Heart right ventricle (tissue), 16 donors: ENCODE measurements at regions not wholly inside any gene's neighbourhood (a gene's known extent, or its start where the extent isn't known, plus 50 kb on each side); places are given as distances from the start of the nearest gene placed in this dataset.

Experiments used
- ATAC-seq, 8 donors: fragments of 200-7000 bp; cut with Tn5 transposase; one replicate each; pipeline ENCODE4 v1.9.1; 2020; ENCODE audit warnings: mild to moderate bottlenecking in 8 of 8, moderate library complexity in 8 of 8, moderate number of reproducible peaks in 1 of 8
- DNase-seq, 2 donors: peaks; one replicate each; pipeline ENCODE4 v3.0.0-alpha.2; 2020
- H3K27ac ChIP-seq, 10 donors: fragments of 200-600 bp; sonication (generic) in 2 of 10; one replicate each; pipeline versions ENCODE4 v1.5.0 to v1.8.0; 2020 to 2022; ENCODE audit warnings: mild to moderate bottlenecking in 3 of 10
- H3K27me3 ChIP-seq, 7 donors: fragments of 200-600 bp; one replicate each; pipeline ENCODE4 v1.8.0; 2021 to 2022; ENCODE audit warnings: mild to moderate bottlenecking in 2 of 7
- H3K36me3 ChIP-seq, 9 donors: fragments of 200-600 bp; sonication (generic) in 1 of 9; one replicate each; pipeline versions ENCODE4 v1.5.0 to v1.8.0; 2020 to 2022; ENCODE audit warnings: mild to moderate bottlenecking in 2 of 9
- H3K4me1 ChIP-seq, 9 donors: fragments of 200-600 bp; sonication (generic) in 1 of 9; one replicate each; pipeline versions ENCODE4 v1.5.0 to v1.8.0; 2020 to 2022; ENCODE audit warnings: mild to moderate bottlenecking in 4 of 9
- H3K4me3 ChIP-seq, 10 donors: fragments of 200-600 bp; sonication (generic) in 2 of 10; one replicate each; pipeline versions ENCODE4 v1.5.0 to v1.8.0; 2020 to 2022; ENCODE audit warnings: mild to moderate bottlenecking in 7 of 10, moderate library complexity in 2 of 10
- H3K9me3 ChIP-seq, 11 donors: fragments of 200-600 bp in 10 of 11; sonication (generic) in 2 of 11; one replicate each; pipeline versions ENCODE4 v1.5.0 to v1.8.0; 2013 to 2022; ENCODE audit warnings: mild to moderate bottlenecking in 2 of 11, control low read depth in 1 of 11, moderate library complexity in 1 of 11
- CTCF ChIP-seq, 9 donors: fragments of 200-600 bp; sonication (generic) in 2 of 9; IDR thresholded peaks; one replicate each; pipeline versions ENCODE4 v1.5.0 to v1.8.0; 2021 to 2022; ENCODE audit warnings: antibody characterized with exemption in 9 of 9, mild to moderate bottlenecking in 5 of 9, moderate library complexity in 1 of 9
- WGBS, 2 donors: extraction: QIAGEN DNeasy Blood & Tissue Kit; methylation state at CpG; one replicate each; pipeline ENCODE4 v1.1.7; 2013; ENCODE audit warnings: inconsistent platforms in 1 of 2; 5-methylcytosine and 5-hydroxymethylcytosine counted together
- intact Hi-C, 10 donors: fragments of 100-400 bp; cut with DNase I; formaldehyde crosslinking; loops; one replicate each; pipeline versions ENCODE4 v1.11.1 to v1.14.2; 2022
- donor health status: Arrhythmogenic right ventricular cardiomyopathy.
- donor health status: ischemic (EF 13 %, LVEDD 7.1; RV severe dilation, severe dysfunction).
- donor health status: healthy with polysubstance abuse.
- donor health status: DM: no; HTN: yes; CAD: no.
- donor health status: DM: no; HTN: no; CAD: no.
- donor health status: ischemic (EF 25% LVEDD 6.9; RV normal size, moderate dysfunction).
- donor health status: ischemic (EF 25% LVEDD 5.7; RV mildly dilated, moderate dysfunction).
- donor health status: healthy.
- donor health status: DM: yes; HTN: yes; CAD: no.
- donor health status: Ischemic cardiomyopathy.
- donor health status: ischemic (EF 35%, LVEDD 5.7; RV mildly dilated, moderate dysfunction).
- donor health status: nonischemic (EF 11% LVEDD 7.7; RV severe dilation, severe dysfunction).
- donor health status: DM: yes; HTN: yes; CAD: no.
- donor health status: PGD.
- donor health status: ischemic (EF 29% LVEDD 5.4; RV normal size, mild dysfunction).
- donor health status: nonischemic (EF 23%, LVEDD 6.1; RV moderate dilation, normal function).

DNA sequence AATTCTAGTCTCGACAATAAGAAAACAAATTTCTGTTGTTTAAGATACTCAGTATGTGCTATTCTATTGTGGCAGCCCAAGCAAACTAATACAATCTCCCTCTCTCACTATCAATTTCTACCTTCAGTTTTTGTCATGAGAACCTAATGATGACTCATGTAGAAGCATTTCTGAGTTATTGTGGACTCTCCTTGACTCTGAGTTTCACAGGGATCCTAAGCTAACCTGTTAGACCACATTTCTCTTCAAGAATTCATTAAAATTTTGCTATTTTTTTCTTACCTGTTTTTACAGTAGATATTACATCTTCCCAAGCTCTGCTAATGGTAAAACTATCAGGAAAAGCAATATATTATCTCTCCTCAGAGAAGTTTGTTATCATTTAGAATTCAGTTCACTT is 599.1 kb upstream of the TYRP1 start:
- Histone ChIP-seq H3K27ac (no peak overlapping the region), H3K4me1 (no peaks in the 10 kb centered on the region), H3K27me3 (no peaks in the 10 kb centered on the region), H3K9me3 (peaks cover 0 to 14% (median 0%) of the 10 kb centered on the region in 11 donors), H3K4me3 (no peak overlapping the region), H3K36me3 (no peaks in the 10 kb centered on the region)
- intact Hi-C loops, result no loop called here
- ATAC-seq (no peak), DNase-seq (no peak)
- no peak for TF ChIP-seq CTCF (IDR thresholded peaks at IDR 0.05)
- WGBS, 2 donors, result 65 to 80% methylated on average over 1 of the region's 1 CpG

GRCh38 chr9:12095931-12096330 is 597.3 kb upstream of the TYRP1 start:
- 62 to 73% methylated on average over 4 of the region's 4 CpGs for WGBS, 2 donors
- DNase-seq (no peak), ATAC-seq (no peak)
- no peak overlapping the region for H3K4me3 ChIP-seq
- H3K36me3 ChIP-seq, result no peaks in the 10 kb centered on the region
- no peaks in the 10 kb centered on the region for H3K27me3 ChIP-seq
- no peak for TF ChIP-seq CTCF (IDR thresholded peaks at IDR 0.05)
- intact Hi-C loops, result no loop called here
- peaks cover 0 to 12% (median 0%) of the 10 kb centered on the region in 11 donors for H3K9me3 ChIP-seq
- H3K4me1 ChIP-seq, result no peaks in the 10 kb centered on the region
- no peak overlapping the region for H3K27ac ChIP-seq

- H3K27me3 ChIP-seq, result no peaks in the 10 kb centered on the region
- H3K9me3 ChIP-seq, result peaks cover 0 to 15% (median 0%) of the 10 kb centered on the region in 11 donors
- H3K4me3 ChIP-seq, result no peak overlapping the region
- intact Hi-C loops, result no loop called here
- WGBS, 2 donors, result 75 to 85% methylated on average over 2 of the region's 2 CpGs
- TF ChIP-seq CTCF (IDR thresholded peaks at IDR 0.05), result no peak
- DNase-seq (no peak), ATAC-seq (no peak)
- H3K27ac ChIP-seq, result no peak overlapping the region
- H3K36me3 ChIP-seq, result no peaks in the 10 kb centered on the region
- no peaks in the 10 kb centered on the region for H3K4me1 ChIP-seq
Measured at GRCh38 chr9:12133416-12133815, 559.8 kb upstream of the TYRP1 start.

GRCh38 chr9:12141422-12141821 is 551.8 kb upstream of the TYRP1 start:
- H3K4me3 ChIP-seq, result no peak overlapping the region
- H3K27ac ChIP-seq, result no peak overlapping the region
- ATAC-seq (no peak), DNase-seq (no peak)
- intact Hi-C loops, result no loop called here
- 37 to 51% methylated on average over 2 of the region's 2 CpGs for WGBS, 2 donors
- peaks cover 0 to 44% (median 5%) of the 10 kb centered on the region in 11 donors for H3K9me3 ChIP-seq
- H3K27me3 ChIP-seq, result no peaks in the 10 kb centered on the region
- no peak for TF ChIP-seq CTCF (IDR thresholded peaks at IDR 0.05)
- H3K4me1 ChIP-seq, result no peaks in the 10 kb centered on the region
- no peaks in the 10 kb centered on the region for H3K36me3 ChIP-seq
